ENCODE measurements at regions not wholly inside any gene's neighbourhood (a gene's known extent, or its start where the extent isn't known, plus 50 kb on each side); places are given as distances from the start of the nearest gene placed in this dataset.

GRCh38 chr3:66153481-66154443, 67.0 kb upstream of the SLC25A26 start:
- no peak overlapping the region for H3K9ac ChIP-seq (ENCODE audit: control insufficient read depth, extremely low read depth, insufficient read depth, low read length)
- H3K27me3 ChIP-seq (ENCODE audit: control insufficient read depth, extremely low read depth, insufficient read depth, low read length), result peaks cover 20% of the 10 kb centered on the region
- dilution Hi-C loops (cut with MboI; ENCODE audit: extremely low pct_ligation_motif_present, low sequenced_read_pairs), result no loop called here
- H3K4me2 ChIP-seq (ENCODE audit: control insufficient read depth, extremely low read depth, insufficient read depth, low read depth, low read length), result no peak overlapping the region
- DNase-seq (ENCODE audit: low read depth, low spot score) (no peak), FAIRE-seq (no peak)
- H3K9me3 ChIP-seq (ENCODE audit: control insufficient read depth, low read depth, low read length), result no peaks in the 10 kb centered on the region
- no peaks in the 10 kb centered on the region for H3K36me3 ChIP-seq (ENCODE audit: control insufficient read depth in 2 of 2, extremely low read depth in 1 of 2, insufficient read depth in 2 of 2, low read length in 2 of 2)
- H4K20me1 ChIP-seq (ENCODE audit: control insufficient read depth, extremely low read depth, insufficient read depth, low read length), result no peaks in the 10 kb centered on the region
- no peaks in the 10 kb centered on the region for H3K79me2 ChIP-seq (ENCODE audit: control insufficient read depth, insufficient read depth, low read length)
- no peaks in the 10 kb centered on the region for H3K4me1 ChIP-seq (ENCODE audit: control insufficient read depth, extremely low read depth, insufficient read depth, low read length)
- H3K9me1 ChIP-seq (ENCODE audit: control insufficient read depth, extremely low read depth, insufficient read depth, low read length), result no peaks in the 10 kb centered on the region
- no peak overlapping the region for H3K4me3 ChIP-seq (ENCODE audit: control insufficient read depth in 2 of 3, extremely low read depth in 1 of 3, insufficient read depth in 2 of 3, low read depth in 1 of 3, low read length in 3 of 3)
- H2AFZ ChIP-seq (ENCODE audit: control insufficient read depth, low read length), result no peak overlapping the region
- H3K27ac ChIP-seq (ENCODE audit: control insufficient read depth, insufficient read depth, low read length), result no peak overlapping the region
- TF ChIP-seq CTCF (optimal IDR thresholded peaks at IDR 0.05 in 1 of 3, IDR thresholded peaks at IDR 0.05 in 1 of 3, conservative IDR thresholded peaks at IDR 0.05 in 1 of 3; ENCODE audit: extremely low read depth in 1 of 3, insufficient read depth in 2 of 3, low read length in 3 of 3), result no peak
- no peak for TF ChIP-seq EZH2 (IDR thresholded peaks at IDR 0.05; ENCODE audit: low read length)

- H3K27me3 ChIP-seq (ENCODE audit: control insufficient read depth, extremely low read depth, insufficient read depth, low read length), result peaks cover 20% of the 10 kb centered on the region
- H3K9me1 ChIP-seq (ENCODE audit: control insufficient read depth, extremely low read depth, insufficient read depth, low read length), result no peaks in the 10 kb centered on the region
- H3K36me3 ChIP-seq (ENCODE audit: control insufficient read depth in 2 of 2, extremely low read depth in 1 of 2, insufficient read depth in 2 of 2, low read length in 2 of 2), result no peaks in the 10 kb centered on the region
- DNase-seq (ENCODE audit: low read depth, low spot score) (no peak), FAIRE-seq (no peak)
- no peaks in the 10 kb centered on the region for H3K4me1 ChIP-seq (ENCODE audit: control insufficient read depth, extremely low read depth, insufficient read depth, low read length)
- H3K27ac ChIP-seq (ENCODE audit: control insufficient read depth, insufficient read depth, low read length), result no peak overlapping the region
- dilution Hi-C loops (cut with MboI; ENCODE audit: extremely low pct_ligation_motif_present, low sequenced_read_pairs), result no loop called here
- no peaks in the 10 kb centered on the region for H3K9me3 ChIP-seq (ENCODE audit: control insufficient read depth, low read depth, low read length)
- no peak overlapping the region for H2AFZ ChIP-seq (ENCODE audit: control insufficient read depth, low read length)
- no peak overlapping the region for H3K4me3 ChIP-seq (ENCODE audit: control insufficient read depth in 2 of 3, extremely low read depth in 1 of 3, insufficient read depth in 2 of 3, low read depth in 1 of 3, low read length in 3 of 3)
- TF ChIP-seq CTCF (optimal IDR thresholded peaks at IDR 0.05 in 1 of 3, IDR thresholded peaks at IDR 0.05 in 1 of 3, conservative IDR thresholded peaks at IDR 0.05 in 1 of 3; ENCODE audit: extremely low read depth in 1 of 3, insufficient read depth in 2 of 3, low read length in 3 of 3) (no peak), EZH2 (IDR thresholded peaks at IDR 0.05; ENCODE audit: low read length) (no peak)
- H3K4me2 ChIP-seq (ENCODE audit: control insufficient read depth, extremely low read depth, insufficient read depth, low read depth, low read length), result no peak overlapping the region
- no peak overlapping the region for H3K9ac ChIP-seq (ENCODE audit: control insufficient read depth, extremely low read depth, insufficient read depth, low read length)
- no peaks in the 10 kb centered on the region for H4K20me1 ChIP-seq (ENCODE audit: control insufficient read depth, extremely low read depth, insufficient read depth, low read length)
- no peaks in the 10 kb centered on the region for H3K79me2 ChIP-seq (ENCODE audit: control insufficient read depth, insufficient read depth, low read length)
These were observed 68.5 kb upstream of the SLC25A26 start for GRCh38 chr3:66152336-66152735.
